ENCODE measurements at regions not wholly inside any gene's neighbourhood (a gene's known extent, or its start where the extent isn't known, plus 50 kb on each side); places are given as distances from the start of the nearest gene placed in this dataset.

- Histone ChIP-seq H3K79me2 (ENCODE audit: insufficient read depth, low read length) (peaks cover 18% of the 10 kb centered on the region), H3K4me1 (ENCODE audit: insufficient read depth, low read length) (no peaks in the 10 kb centered on the region), H4K20me1 (ENCODE audit: insufficient read depth, low read length) (peaks cover 34% of the 10 kb centered on the region), H3K4me2 (ENCODE audit: low read length) (no peak overlapping the region), H3K9ac (ENCODE audit: low read length) (no peak overlapping the region), H3K4me3 (ENCODE audit: insufficient read depth, low read depth, low read length) (no peak overlapping the region), H2AFZ (ENCODE audit: low read depth, low read length) (no peak overlapping the region), H3K36me3 (ENCODE audit: insufficient read depth, low read length) (no peaks in the 10 kb centered on the region), H3K27me3 (ENCODE audit: insufficient read depth, low read length) (no peaks in the 10 kb centered on the region), H3K9me3 (ENCODE audit: insufficient read depth, low read depth, low read length) (no peaks in the 10 kb centered on the region), H3K27ac (ENCODE audit: low read depth, low read length) (no peak overlapping the region)
- TF ChIP-seq EZH2 (IDR thresholded peaks at IDR 0.05; ENCODE audit: insufficient read depth, low read length) (no peak), CTCF (IDR thresholded peaks at IDR 0.05; ENCODE audit: insufficient read depth, low read depth, low read length) (no peak)
- FAIRE-seq = no peak
- H3K36me3 Mint-ChIP-seq (ENCODE audit: low read depth, unreplicated experiment) = peaks cover 3% of the 10 kb centered on the region
- H3K9me3 Mint-ChIP-seq (ENCODE audit: unreplicated experiment) = no peaks in the 10 kb centered on the region
- H3K4me3 Mint-ChIP-seq (ENCODE audit: unreplicated experiment) = no peak overlapping the region
- no peak for DNase-seq (ENCODE audit: low read depth)
- H3K4me1 Mint-ChIP-seq (ENCODE audit: low read depth, unreplicated experiment) = no peaks in the 10 kb centered on the region
- no peak overlapping the region for H3K27ac Mint-ChIP-seq (ENCODE audit: unreplicated experiment)
- no peaks in the 10 kb centered on the region for H3K27me3 Mint-ChIP-seq (ENCODE audit: low read depth, unreplicated experiment)
Measured at GRCh38 chr4:3348621-3349020, 55.8 kb downstream of the RGS12 start.

- FAIRE-seq (no peak), DNase-seq (ENCODE audit: low read depth) (no peak)
- Mint-ChIP-seq H3K4me1 (ENCODE audit: low read depth, unreplicated experiment) (no peaks in the 10 kb centered on the region), H3K27ac (ENCODE audit: unreplicated experiment) (no peak overlapping the region), H3K4me3 (ENCODE audit: unreplicated experiment) (no peak overlapping the region), H3K9me3 (ENCODE audit: unreplicated experiment) (no peaks in the 10 kb centered on the region), H3K36me3 (ENCODE audit: low read depth, unreplicated experiment) (peaks cover 3% of the 10 kb centered on the region), H3K27me3 (ENCODE audit: low read depth, unreplicated experiment) (no peaks in the 10 kb centered on the region)
- peaks cover 13% of the 10 kb centered on the region for H3K79me2 ChIP-seq (ENCODE audit: insufficient read depth, low read length)
- no peak overlapping the region for H3K27ac ChIP-seq (ENCODE audit: low read depth, low read length)
- H3K36me3 ChIP-seq (ENCODE audit: insufficient read depth, low read length) = no peaks in the 10 kb centered on the region
- peaks cover 30% of the 10 kb centered on the region for H4K20me1 ChIP-seq (ENCODE audit: insufficient read depth, low read length)
- no peak overlapping the region for H2AFZ ChIP-seq (ENCODE audit: low read depth, low read length)
- H3K4me2 ChIP-seq (ENCODE audit: low read length) = no peak overlapping the region
- H3K9me3 ChIP-seq (ENCODE audit: insufficient read depth, low read depth, low read length) = no peaks in the 10 kb centered on the region
- H3K4me3 ChIP-seq (ENCODE audit: insufficient read depth, low read depth, low read length) = no peak overlapping the region
- no peak overlapping the region for H3K9ac ChIP-seq (ENCODE audit: low read length)
- H3K27me3 ChIP-seq (ENCODE audit: insufficient read depth, low read length) = no peaks in the 10 kb centered on the region
- no peak for TF ChIP-seq CTCF (IDR thresholded peaks at IDR 0.05; ENCODE audit: insufficient read depth, low read depth, low read length)
- TF ChIP-seq EZH2 (IDR thresholded peaks at IDR 0.05; ENCODE audit: insufficient read depth, low read length) = no peak
- H3K4me1 ChIP-seq (ENCODE audit: insufficient read depth, low read length) = no peaks in the 10 kb centered on the region
Measured at GRCh38 chr4:3349116-3349515, 56.3 kb downstream of the RGS12 start.

- H3K4me3 ChIP-seq (ENCODE audit: insufficient read depth, low read depth, low read length) = no peak overlapping the region
- no peak overlapping the region for H3K9ac ChIP-seq (ENCODE audit: low read length)
- peaks cover 10% of the 10 kb centered on the region for H4K20me1 ChIP-seq (ENCODE audit: insufficient read depth, low read length)
- H3K27me3 ChIP-seq (ENCODE audit: insufficient read depth, low read length) = no peaks in the 10 kb centered on the region
- no peaks in the 10 kb centered on the region for H3K27me3 Mint-ChIP-seq (ENCODE audit: low read depth, unreplicated experiment)
- no peak overlapping the region for H3K27ac Mint-ChIP-seq (ENCODE audit: unreplicated experiment)
- DNase-seq (ENCODE audit: low read depth) (no peak), FAIRE-seq (no peak)
- H3K36me3 ChIP-seq (ENCODE audit: insufficient read depth, low read length) = no peaks in the 10 kb centered on the region
- no peaks in the 10 kb centered on the region for H3K9me3 ChIP-seq (ENCODE audit: insufficient read depth, low read depth, low read length)
- H2AFZ ChIP-seq (ENCODE audit: low read depth, low read length) = no peak overlapping the region
- no peaks in the 10 kb centered on the region for H3K4me1 ChIP-seq (ENCODE audit: insufficient read depth, low read length)
- H3K4me3 Mint-ChIP-seq (ENCODE audit: unreplicated experiment) = no peak overlapping the region
- H3K4me2 ChIP-seq (ENCODE audit: low read length) = no peak overlapping the region
- H3K4me1 Mint-ChIP-seq (ENCODE audit: low read depth, unreplicated experiment) = no peaks in the 10 kb centered on the region
- TF ChIP-seq CTCF (IDR thresholded peaks at IDR 0.05; ENCODE audit: insufficient read depth, low read depth, low read length) (no peak), EZH2 (IDR thresholded peaks at IDR 0.05; ENCODE audit: insufficient read depth, low read length) (no peak)
- H3K79me2 ChIP-seq (ENCODE audit: insufficient read depth, low read length) = peaks cover 12% of the 10 kb centered on the region
- H3K36me3 Mint-ChIP-seq (ENCODE audit: low read depth, unreplicated experiment) = peaks cover 3% of the 10 kb centered on the region
- no peak overlapping the region for H3K27ac ChIP-seq (ENCODE audit: low read depth, low read length)
- no peaks in the 10 kb centered on the region for H3K9me3 Mint-ChIP-seq (ENCODE audit: unreplicated experiment)
Measured at GRCh38 chr4:3351997-3352396, 59.2 kb downstream of the RGS12 start.
